Transverse colon (tissue), 4 donors: ENCODE measurements at regions not wholly inside any gene's neighbourhood (a gene's known extent, or its start where the extent isn't known, plus 50 kb on each side); places are given as distances from the start of the nearest gene placed in this dataset.
"Not testable (repeated sequence)": the region's sequence is repeated elsewhere in the genome, so short reads cannot be mapped to it uniquely, and the experiment has no call there.

Source experiments
- DNase-seq: peaks from one replicate; pipeline ENCODE4 v3.0.0-alpha.2; 2019
- H3K27ac ChIP-seq, 4 donors: fragments of 200-600 bp; sonication (generic); 2 replicates each; pipeline ENCODE4 v1.5.1; 2016 to 2018; ENCODE audit warnings: inconsistent platforms in 4 of 4
- H3K27me3 ChIP-seq: fragments of 200-600 bp; sonication (generic); 2 replicates; pipeline ENCODE4 v1.5.1; 2017; ENCODE audit warnings: inconsistent platforms
- H3K36me3 ChIP-seq, 4 donors: fragments of 200-600 bp; sonication (generic); 2 replicates each; pipeline ENCODE4 v1.5.1; 2017 to 2019; ENCODE audit warnings: inconsistent platforms in 4 of 4
- H3K4me1 ChIP-seq, 4 donors: fragments of 200-600 bp; sonication (generic); 2 replicates each; pipeline ENCODE4 v1.5.1; 2017 to 2020; ENCODE audit warnings: inconsistent platforms in 4 of 4
- H3K4me3 ChIP-seq, 4 donors: fragments of 200-600 bp; sonication (generic); 1 replicate in 1 of 4; 2 replicates in 3 of 4; pipeline versions ENCODE4 v1.5.1 to v1.6.1; 2017 to 2019; ENCODE audit warnings: inconsistent platforms in 4 of 4
- H3K9me3 ChIP-seq, 2 donors: fragments of 200-600 bp; sonication (generic); 2 replicates each; pipeline ENCODE4 v1.5.1; 2017 to 2019; ENCODE audit warnings: inconsistent platforms in 2 of 2
- CTCF ChIP-seq, 5 experiments: fragments of 200-600 bp in 3 of 5; fragments of 450-650 bp in 2 of 5; sonication (generic) in 3 of 5; IDR thresholded peaks; 1 replicate in 2 of 5; 2 replicates in 3 of 5; pipeline ENCODE4 v1.5.1; 2016 to 2017; ENCODE audit warnings: antibody characterized with exemption in 5 of 5, inconsistent platforms in 3 of 5, mild to moderate bottlenecking in 2 of 5, moderate library complexity in 1 of 5
- EP300 ChIP-seq: sonication (generic); formaldehyde crosslinking; IDR thresholded peaks from one replicate; pipeline ENCODE4 v1.6.1; 2017; ENCODE audit warnings: antibody characterized with exemption, low read depth
- POLR2A ChIP-seq: fragments of 450-650 bp; IDR thresholded peaks from one replicate; pipeline ENCODE4 v1.6.1; 2016; ENCODE audit warnings: antibody characterized with exemption, mild to moderate bottlenecking, moderate library complexity
- POLR2AphosphoS5 ChIP-seq, 3 donors: sonication (generic); formaldehyde crosslinking; IDR thresholded peaks; one replicate each; pipeline ENCODE4 v1.6.1; 2016; ENCODE audit warnings: antibody characterized with exemption in 3 of 3
- WGBS, 2 donors: methylation state at CpG; one replicate each; pipeline ENCODE4 v1.1.5; 2018; ENCODE audit warnings: low coverage in 1 of 2; 5-methylcytosine and 5-hydroxymethylcytosine counted together
- in situ Hi-C, 4 donors: fragments of 200-750 bp; cut with MboI; loops; one replicate each; pipeline versions ENCODE4 v1.15.0 to v1.15.1; 2017; ENCODE audit warnings: low sequenced_read_pairs in 3 of 4, low pct_ligation_motif_present in 1 of 4, low pct_unique_long_range_greater_than_20kb in 1 of 4
- intact Hi-C: fragments of 100-400 bp; cut with DNase I; formaldehyde crosslinking; loops from one replicate; pipeline ENCODE4 v1.15.1; 2023; ENCODE audit warnings: low total_unique reads

GRCh38 chr6:92243315-92243714, 1176.0 kb downstream of the EPHA7 start:
- no peak overlapping the region for H3K27ac ChIP-seq
- 58 to 60% methylated on average over 3 of the region's 3 CpGs for WGBS, 2 donors
- no peak for DNase-seq
- no peaks in the 10 kb centered on the region for H3K9me3 ChIP-seq
- no peak for TF ChIP-seq EP300
- TF ChIP-seq CTCF (IDR thresholded peaks at IDR 0.05), result no peak
- no peak for TF ChIP-seq POLR2AphosphoS5 (IDR thresholded peaks at IDR 0.05)
- in situ Hi-C loops (no loop called here), intact Hi-C loops (no loop called here)
- no peak overlapping the region for H3K4me3 ChIP-seq
- H3K27me3 ChIP-seq, result no peaks in the 10 kb centered on the region
- H3K4me1 ChIP-seq, result no peaks in the 10 kb centered on the region
- no peaks in the 10 kb centered on the region for H3K36me3 ChIP-seq

- Histone ChIP-seq H3K36me3 (no peaks in the 10 kb centered on the region), H3K27ac (no peak overlapping the region), H3K4me1 (no peaks in the 10 kb centered on the region), H3K9me3 (no peaks in the 10 kb centered on the region), H3K4me3 (no peak overlapping the region), H3K27me3 (no peaks in the 10 kb centered on the region)
- 86 to 93% methylated on average over 1 of the region's 1 CpG for WGBS, 2 donors
- in situ Hi-C loops, result no loop called here
- no peak for DNase-seq
- no peak for TF ChIP-seq EP300
- no peak for TF ChIP-seq CTCF (IDR thresholded peaks at IDR 0.05)
- no peak for TF ChIP-seq POLR2AphosphoS5 (IDR thresholded peaks at IDR 0.05)
- no peak for TF ChIP-seq POLR2A
- intact Hi-C loops, result no loop called here
Observed at GRCh38 chr6:92231171-92231701, 1188.1 kb downstream of the EPHA7 start.

- H3K36me3 ChIP-seq, H3K9me3 ChIP-seq, DNase-seq, intact Hi-C loops, H3K4me1 ChIP-seq, H3K27ac ChIP-seq, H3K27me3 ChIP-seq, H3K4me3 ChIP-seq, in situ Hi-C loops: not testable (repeated sequence)
- 84 to 85% methylated on average over 4 of the region's 4 CpGs for WGBS, 2 donors
Observed at GRCh38 chr6:92219987-92220386, 1199.4 kb downstream of the EPHA7 start.

- DNase-seq, result no peak
- WGBS, 2 donors, result 76% methylated on average over 1 of the region's 1 CpG; no CpG with 5 or more reads in 1 of the 2 donors
- Histone ChIP-seq H3K27me3 (no peaks in the 10 kb centered on the region), H3K9me3 (peaks cover 0 to 4% of the 10 kb centered on the region in 2 donors), H3K27ac (no peak overlapping the region), H3K4me3 (no peak overlapping the region), H3K36me3 (no peaks in the 10 kb centered on the region), H3K4me1 (no peaks in the 10 kb centered on the region)
- in situ Hi-C loops, result no loop called here
- TF ChIP-seq POLR2A, result no peak
- TF ChIP-seq POLR2AphosphoS5 (IDR thresholded peaks at IDR 0.05), result no peak
- TF ChIP-seq CTCF (IDR thresholded peaks at IDR 0.05), result no peak
- TF ChIP-seq EP300, result no peak
- intact Hi-C loops, result no loop called here
Observed at GRCh38 chr6:92216717-92217116, 1202.6 kb downstream of the EPHA7 start.

GRCh38 chr6:92201618-92202017, 1217.7 kb downstream of the EPHA7 start:
- Histone ChIP-seq H3K4me1 (no peaks in the 10 kb centered on the region), H3K9me3 (peaks cover 0 to 3% of the 10 kb centered on the region in 2 donors), H3K4me3 (no peak overlapping the region), H3K27ac (no peak overlapping the region), H3K36me3 (no peaks in the 10 kb centered on the region), H3K27me3 (no peaks in the 10 kb centered on the region)
- no peak for DNase-seq
- in situ Hi-C loops, result no loop called here
- intact Hi-C loops, result no loop called here
- TF ChIP-seq POLR2AphosphoS5 (IDR thresholded peaks at IDR 0.05) (no peak), POLR2A (no peak), EP300 (no peak), CTCF (IDR thresholded peaks at IDR 0.05) (no peak)
